Renal cortex interstitium (tissue), 11 donors: ENCODE measurements at regions not wholly inside any gene's neighbourhood (a gene's known extent, or its start where the extent isn't known, plus 50 kb on each side); places are given as distances from the start of the nearest gene placed in this dataset.
"Not testable (repeated sequence)": the region's sequence is repeated elsewhere in the genome, so short reads cannot be mapped to it uniquely, and the experiment has no call there.

Experiments
- DNase-seq, 11 donors: peaks; one replicate each; pipeline ENCODE4 v3.0.0-alpha.2; 2013; ENCODE audit warnings: low read depth in 9 of 11, low spot score in 4 of 11; ENCODE audit errors: extremely low read depth in 1 of 11

DNA sequence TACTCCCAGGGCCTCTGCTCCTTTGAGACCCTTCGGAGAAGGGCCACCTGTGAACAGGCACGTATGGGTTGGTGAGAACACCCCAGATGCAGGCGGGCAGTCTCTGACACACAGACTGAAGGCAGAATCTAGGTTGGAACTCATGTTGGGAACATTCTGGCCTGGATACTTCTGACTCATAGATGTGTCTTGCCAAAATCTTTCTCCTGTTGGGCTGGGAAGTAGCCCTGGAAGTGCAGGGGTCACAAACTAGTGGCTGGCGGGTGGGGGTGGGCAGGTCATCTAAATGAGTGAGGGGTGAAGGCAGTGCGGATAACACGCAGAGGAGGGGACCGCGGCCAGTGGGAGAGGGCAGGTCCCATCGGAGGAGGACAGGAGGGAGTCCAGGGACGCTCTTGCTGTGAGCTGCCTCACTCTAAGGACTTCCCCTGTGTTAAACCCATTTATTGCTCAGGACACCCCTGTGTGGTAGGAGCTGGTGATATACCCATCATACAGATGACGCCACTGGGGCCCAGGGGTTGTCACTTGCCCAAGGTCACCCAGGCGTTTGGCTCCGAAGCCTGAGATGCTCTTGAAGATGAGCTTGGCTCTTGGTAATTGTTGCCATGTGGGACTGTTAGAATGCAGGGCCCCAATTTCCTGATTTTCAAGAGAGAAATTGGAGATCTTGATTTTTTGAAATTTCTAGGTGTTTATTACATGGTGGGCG lies 181.0 kb downstream of the PTPRU start:
- DNase-seq: no peak

GRCh38 chr1:29416267-29417146 lies 180.2 kb downstream of the PTPRU start:
- DNase-seq: no peak

GRCh38 chr1:29415861-29416260 lies 179.5 kb downstream of the PTPRU start:
- no peak for DNase-seq

- peak in 1 of 11 donors; percentile 29 for DNase-seq
Observed at GRCh38 chr1:29415156-29415830, 179.0 kb downstream of the PTPRU start.

DNA sequence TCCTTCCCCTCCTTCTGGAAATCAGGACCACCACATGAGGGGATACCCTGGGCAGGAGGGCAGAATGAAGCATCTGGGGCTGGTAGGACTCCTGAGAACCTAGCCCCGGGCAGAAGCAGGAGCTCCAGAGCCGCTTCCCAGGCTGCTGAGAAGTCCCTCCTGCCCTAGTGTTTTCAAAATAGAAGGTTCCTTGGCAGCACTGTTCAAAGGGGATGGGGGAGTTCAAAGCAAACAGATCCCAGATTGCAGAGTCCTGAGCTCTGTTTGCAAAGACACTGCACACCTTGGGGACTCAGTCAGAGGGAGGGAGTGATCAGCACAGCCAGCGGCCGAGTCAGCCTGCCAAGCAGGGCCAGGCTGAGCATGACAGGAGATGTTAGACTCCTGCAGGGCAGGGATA lies 177.8 kb downstream of the PTPRU start:
- DNase-seq: no peak

DNA sequence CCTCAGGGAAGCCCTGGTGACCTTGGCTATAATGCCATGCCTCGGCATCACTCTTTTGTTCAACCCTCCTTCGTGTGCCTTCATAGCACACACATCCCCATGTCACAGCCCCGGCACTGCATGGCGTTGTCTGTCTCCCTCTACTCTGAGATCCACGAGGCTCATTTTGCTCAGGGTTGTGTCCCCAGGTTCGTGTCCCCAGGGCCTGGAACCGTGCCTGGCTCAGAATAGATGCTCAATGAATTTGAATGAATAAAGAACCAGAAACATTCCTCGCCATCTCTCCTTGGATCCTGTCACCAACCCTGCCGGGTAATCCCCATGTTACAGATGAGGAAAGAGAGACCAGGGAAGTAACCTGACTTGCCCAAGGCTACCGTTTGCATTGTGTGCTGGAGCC lies 177.3 kb downstream of the PTPRU start:
- DNase-seq: no peak

DNA sequence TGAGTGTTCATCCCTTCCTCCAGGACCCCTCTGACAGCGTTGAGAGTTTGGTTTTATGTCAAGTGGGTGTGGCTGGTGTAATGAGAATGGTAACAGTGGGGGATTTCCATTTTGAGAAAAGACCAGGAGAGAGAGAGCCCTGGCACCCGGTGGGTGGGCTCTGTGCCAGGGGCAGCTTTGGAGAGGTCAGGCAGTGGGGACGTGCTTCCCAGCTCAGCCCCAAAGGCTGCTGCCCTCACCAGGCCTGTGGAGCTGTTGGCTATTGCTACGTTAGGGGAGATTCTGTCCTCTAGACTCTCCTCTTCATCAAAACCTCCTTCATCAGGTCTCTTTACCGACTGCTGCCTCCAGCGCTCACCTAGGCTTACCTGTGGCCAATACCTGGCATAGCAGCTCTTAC lies 176.3 kb downstream of the PTPRU start:
- no peak for DNase-seq

- no peak for DNase-seq
Observed at GRCh38 chr1:29410476-29410875, 174.2 kb downstream of the PTPRU start.

DNA sequence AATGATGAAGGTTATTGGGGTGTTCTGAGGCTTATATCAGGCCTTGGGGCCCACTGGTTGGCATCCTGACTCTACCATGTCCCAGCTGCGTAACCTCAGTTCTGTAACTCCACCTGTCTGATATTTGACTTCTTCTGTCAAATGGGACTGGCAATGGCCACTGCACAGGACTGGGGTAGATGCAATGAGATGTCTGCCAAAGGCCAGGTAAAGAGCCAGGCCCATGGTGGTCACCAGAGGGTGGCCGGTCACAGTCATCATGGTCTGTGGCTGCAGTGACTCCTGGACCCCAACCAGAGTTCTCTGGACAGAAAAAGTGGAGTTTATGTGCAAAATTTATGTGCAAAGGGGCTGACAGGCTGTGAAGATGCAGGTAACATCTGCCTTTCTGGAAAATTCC lies 173.3 kb downstream of the PTPRU start:
- DNase-seq: no peak

GRCh38 chr1:29408831-29409605 lies 172.7 kb downstream of the PTPRU start:
- no peak for DNase-seq

DNA sequence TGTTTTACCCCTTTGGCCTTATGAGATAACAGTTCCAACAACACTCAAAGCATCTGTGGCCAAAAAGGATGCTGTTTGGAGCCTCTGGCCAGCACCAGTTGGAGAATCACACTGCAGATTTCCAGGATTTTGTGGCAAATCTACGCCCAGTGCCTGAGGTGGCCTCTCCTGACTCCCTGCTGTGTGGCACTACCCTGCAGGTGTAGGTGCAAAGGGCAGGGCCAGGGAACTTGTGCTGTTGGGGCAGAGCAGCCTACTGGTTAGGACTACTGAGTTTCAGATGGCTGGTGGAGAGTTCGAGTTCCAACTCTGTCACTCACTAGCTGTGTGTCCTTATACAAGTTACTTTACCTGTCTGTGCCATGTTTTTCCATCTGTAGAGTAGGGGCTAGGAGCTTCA lies 170.5 kb downstream of the PTPRU start:
- DNase-seq: no peak

GRCh38 chr1:29400203-29400602 lies 163.9 kb downstream of the PTPRU start:
- not testable (repeated sequence) for DNase-seq

DNA sequence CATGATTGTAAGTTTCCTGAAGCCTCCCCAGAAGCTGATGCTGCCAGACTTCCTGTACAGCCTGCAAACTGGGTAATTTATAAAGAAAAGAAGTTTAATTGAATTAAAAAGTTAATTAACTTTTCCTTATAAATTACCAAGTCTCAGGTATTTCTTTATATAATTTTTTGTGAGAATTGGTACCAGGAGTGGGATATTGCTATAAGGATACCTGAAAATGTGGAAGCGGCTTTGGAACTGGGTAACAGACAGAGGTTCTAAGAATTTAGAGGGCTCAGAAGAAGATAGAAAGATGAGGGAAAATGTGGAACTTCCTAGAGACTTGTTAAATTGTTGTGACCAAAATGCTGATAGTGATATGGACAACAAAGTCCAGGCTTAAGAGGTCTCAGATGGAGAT lies 163.1 kb downstream of the PTPRU start:
- DNase-seq: no peak

- DNase-seq: no peak
Observed at GRCh38 chr1:29398431-29398830, 162.1 kb downstream of the PTPRU start.

DNA sequence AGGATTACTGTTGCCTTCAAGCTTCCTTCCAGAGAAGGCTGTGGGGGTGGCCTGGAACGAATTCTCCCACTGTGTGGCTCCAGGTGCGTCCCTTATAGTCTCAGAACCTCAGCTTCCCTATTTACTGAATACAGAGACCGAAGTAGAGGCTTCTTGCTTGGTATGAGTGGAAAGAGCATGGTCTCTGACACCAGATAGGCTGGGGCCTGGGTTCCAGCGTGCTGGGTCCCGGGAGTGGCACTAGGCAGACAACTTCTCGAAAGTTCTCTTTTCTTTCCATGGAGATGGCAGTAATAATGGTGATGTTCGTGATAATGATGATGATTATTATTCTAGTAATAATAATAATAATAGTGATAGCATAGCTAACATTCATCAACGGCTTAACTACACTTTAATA lies 161.7 kb downstream of the PTPRU start:
- DNase-seq: no peak

- DNase-seq: no peak
Observed at GRCh38 chr1:29397256-29397590, 160.9 kb downstream of the PTPRU start.

DNA sequence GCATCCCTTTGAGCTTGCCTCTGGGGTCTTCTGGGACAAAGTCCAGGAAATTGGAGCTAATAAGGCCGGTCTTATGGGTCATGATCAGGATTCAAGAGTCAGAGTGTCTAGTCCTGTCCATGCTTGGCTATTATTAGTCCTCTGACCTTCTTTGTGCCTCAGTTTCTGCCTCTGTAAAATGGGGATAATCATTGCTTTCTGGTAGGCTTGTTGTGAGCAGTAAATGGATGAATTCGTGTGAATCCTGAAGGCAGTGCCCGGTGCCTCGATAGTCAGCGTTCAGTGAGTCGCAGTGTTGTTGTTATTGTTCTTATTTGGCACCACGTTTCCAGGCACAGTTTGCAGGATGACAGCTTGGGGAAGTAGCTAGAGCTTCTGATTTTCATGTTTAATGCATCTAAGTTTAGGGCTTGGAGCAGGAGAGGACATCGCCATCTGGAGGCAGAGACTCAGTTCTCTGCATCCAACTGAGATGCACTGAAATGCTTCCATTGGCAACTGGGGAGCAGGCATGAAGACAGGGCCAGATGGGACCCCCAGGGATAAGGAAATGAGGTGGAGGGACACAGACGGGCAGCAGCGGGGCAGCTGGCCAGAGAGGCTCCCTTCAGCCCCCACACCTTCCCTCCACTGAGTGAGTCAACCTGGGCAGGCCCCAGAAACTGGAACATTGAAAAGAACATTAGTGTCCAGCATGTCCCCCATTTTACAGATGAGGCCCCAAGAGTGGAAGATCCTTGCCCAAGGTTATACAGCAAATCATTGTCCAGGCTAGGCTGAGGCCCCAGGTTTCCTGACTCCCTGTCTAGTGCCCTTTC lies 160.3 kb downstream of the PTPRU start:
- DNase-seq: no peak

- DNase-seq: no peak
Observed at GRCh38 chr1:29395736-29396437, 159.6 kb downstream of the PTPRU start.
